ENCODE measurements at regions not wholly inside any gene's neighbourhood (a gene's known extent, or its start where the extent isn't known, plus 50 kb on each side); places are given as distances from the start of the nearest gene placed in this dataset.

DNA sequence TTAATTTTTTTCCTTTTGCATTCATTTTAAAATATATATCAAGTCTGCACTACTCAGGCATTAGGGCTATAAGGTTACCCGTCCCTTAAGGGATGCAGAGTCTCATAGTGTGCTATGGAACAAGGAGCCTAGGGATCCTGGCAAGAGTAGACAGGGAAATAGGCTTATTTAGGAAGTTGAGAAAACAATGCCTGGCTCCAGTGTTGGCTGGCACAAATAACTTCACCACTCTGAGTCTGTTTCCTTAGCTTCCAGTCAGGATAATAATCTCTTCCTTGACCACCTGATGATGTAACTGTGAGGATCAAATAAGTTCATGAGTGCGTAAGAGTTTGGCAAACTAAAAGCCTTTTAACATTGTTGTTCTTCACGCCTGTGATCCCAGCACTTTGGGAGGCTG, 540.8 kb upstream of the IL12A start:
- DNase-seq = no peak
- Mint-ChIP-seq H3K36me3 (ENCODE audit: insufficient read depth in 2 of 2) (no peaks in the 10 kb centered on the region), H3K27ac (no peak overlapping the region), H3K4me3 (no peak overlapping the region), H3K27me3 (ENCODE audit: low read depth) (no peaks in the 10 kb centered on the region), H3K9me3 (peaks cover 2 to 3% of the 10 kb centered on the region in 2 donors), H3K4me1 (ENCODE audit: low read depth) (no peaks in the 10 kb centered on the region)
- ATAC-seq (replicated peaks in 1 of 2) = no peak

- Mint-ChIP-seq H3K9me3 (peaks cover under 1 to 2% of the 10 kb centered on the region in 2 donors), H3K4me3 (no peak overlapping the region), H3K27ac (no peak overlapping the region), H3K4me1 (ENCODE audit: low read depth) (no peaks in the 10 kb centered on the region), H3K27me3 (ENCODE audit: low read depth) (no peaks in the 10 kb centered on the region), H3K36me3 (ENCODE audit: insufficient read depth in 2 of 2) (no peaks in the 10 kb centered on the region)
- DNase-seq (no peak), ATAC-seq (replicated peaks in 1 of 2) (no peak)
These were observed 539.7 kb upstream of the IL12A start for GRCh38 chr3:159448902-159449301.

DNA sequence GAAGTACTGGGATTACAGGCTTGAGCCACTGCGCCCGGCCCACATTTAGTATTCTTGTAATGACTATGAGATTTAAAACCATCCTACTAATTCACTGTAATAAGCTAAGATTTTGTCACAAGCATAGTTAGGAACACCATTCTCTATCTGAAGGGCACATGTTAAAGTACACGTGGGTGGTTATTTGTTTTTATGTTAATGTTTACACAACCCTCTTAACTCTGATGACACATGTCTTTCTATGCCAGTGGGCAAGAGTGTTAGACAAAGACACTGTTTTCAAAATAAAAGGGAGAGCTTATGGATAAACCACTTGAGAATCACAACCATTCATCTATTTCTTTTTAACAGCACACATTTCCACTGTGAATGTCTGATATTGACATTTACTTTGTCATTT, 537.6 kb upstream of the IL12A start:
- no peak for DNase-seq
- Mint-ChIP-seq H3K36me3 (ENCODE audit: insufficient read depth in 2 of 2) (no peaks in the 10 kb centered on the region), H3K27ac (no peak overlapping the region), H3K9me3 (peaks cover 0 to 2% of the 10 kb centered on the region in 2 donors), H3K27me3 (ENCODE audit: low read depth) (no peaks in the 10 kb centered on the region), H3K4me1 (ENCODE audit: low read depth) (no peaks in the 10 kb centered on the region), H3K4me3 (no peak overlapping the region)
- no peak for ATAC-seq (replicated peaks in 1 of 2)

DNA sequence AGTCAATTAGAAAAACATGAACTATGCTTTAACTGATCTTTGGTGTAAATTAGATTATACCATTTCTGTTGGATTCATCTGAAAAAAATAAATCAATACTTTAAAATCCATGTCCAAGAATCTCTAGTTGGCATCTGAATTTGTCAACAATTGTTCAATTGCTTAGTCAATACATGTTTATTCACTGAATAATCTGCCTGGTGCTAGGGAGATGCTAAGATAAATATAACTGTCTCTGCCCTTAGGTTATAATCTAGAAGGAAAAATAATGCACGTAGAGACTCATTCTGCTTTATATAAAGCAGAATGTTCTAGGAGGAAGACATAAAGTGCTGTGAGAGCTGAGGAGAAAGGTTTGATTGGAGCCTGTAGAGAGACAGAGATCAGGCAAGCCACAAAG, 537.2 kb upstream of the IL12A start:
- ATAC-seq (replicated peaks in 1 of 2) (no peak), DNase-seq (no peak)
- no peaks in the 10 kb centered on the region for H3K27me3 Mint-ChIP-seq (ENCODE audit: low read depth)
- peaks cover 0 to 2% of the 10 kb centered on the region in 2 donors for H3K9me3 Mint-ChIP-seq
- H3K27ac Mint-ChIP-seq = no peak overlapping the region
- H3K36me3 Mint-ChIP-seq (ENCODE audit: insufficient read depth in 2 of 2) = no peaks in the 10 kb centered on the region
- H3K4me1 Mint-ChIP-seq (ENCODE audit: low read depth) = no peaks in the 10 kb centered on the region
- H3K4me3 Mint-ChIP-seq = no peak overlapping the region

GRCh38 chr3:159453036-159453435, 535.6 kb upstream of the IL12A start:
- Mint-ChIP-seq H3K4me3 (no peak overlapping the region), H3K27me3 (ENCODE audit: low read depth) (no peaks in the 10 kb centered on the region), H3K36me3 (ENCODE audit: insufficient read depth in 2 of 2) (no peaks in the 10 kb centered on the region), H3K4me1 (ENCODE audit: low read depth) (no peaks in the 10 kb centered on the region), H3K9me3 (peaks cover 0 to 2% of the 10 kb centered on the region in 2 donors), H3K27ac (no peak overlapping the region)
- ATAC-seq (replicated peaks in 1 of 2) (no peak), DNase-seq (no peak)

GRCh38 chr3:159453945-159454344, 534.7 kb upstream of the IL12A start:
- Mint-ChIP-seq H3K9me3 (peaks cover 0 to 2% of the 10 kb centered on the region in 2 donors), H3K4me1 (ENCODE audit: low read depth) (no peaks in the 10 kb centered on the region), H3K4me3 (no peak overlapping the region), H3K36me3 (ENCODE audit: insufficient read depth in 2 of 2) (no peaks in the 10 kb centered on the region), H3K27me3 (ENCODE audit: low read depth) (no peaks in the 10 kb centered on the region), H3K27ac (no peak overlapping the region)
- DNase-seq (no peak), ATAC-seq (replicated peaks in 1 of 2) (no peak)

- DNase-seq (no peak), ATAC-seq (replicated peaks in 1 of 2) (no peak)
- no peaks in the 10 kb centered on the region for H3K27me3 Mint-ChIP-seq (ENCODE audit: low read depth)
- H3K9me3 Mint-ChIP-seq = peaks cover 0 to 3% of the 10 kb centered on the region in 2 donors
- no peak overlapping the region for H3K27ac Mint-ChIP-seq
- no peak overlapping the region for H3K4me3 Mint-ChIP-seq
- no peaks in the 10 kb centered on the region for H3K4me1 Mint-ChIP-seq (ENCODE audit: low read depth)
- H3K36me3 Mint-ChIP-seq (ENCODE audit: insufficient read depth in 2 of 2) = no peaks in the 10 kb centered on the region
These were observed 532.9 kb upstream of the IL12A start for GRCh38 chr3:159455741-159456181.

DNA sequence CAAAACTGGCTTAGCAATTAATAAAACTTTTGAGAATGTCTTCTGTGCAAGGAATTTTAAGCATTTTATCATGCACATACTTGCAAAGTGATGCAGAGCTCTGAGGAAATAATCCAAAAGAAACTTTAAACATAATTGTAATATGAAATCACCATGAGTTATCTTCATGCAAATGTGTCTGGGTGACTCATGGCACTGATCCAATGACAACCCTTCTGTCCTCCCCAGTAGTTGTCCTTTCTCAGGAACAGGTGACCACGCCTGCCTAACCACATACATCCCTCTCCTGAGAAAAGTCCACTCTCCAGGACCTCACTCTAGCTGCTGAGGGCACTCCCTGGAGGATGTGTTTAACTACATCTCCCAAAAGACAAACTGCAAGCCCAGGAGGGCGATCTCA, 530.6 kb upstream of the IL12A start:
- H3K4me3 Mint-ChIP-seq = no peak overlapping the region
- H3K27ac Mint-ChIP-seq = no peak overlapping the region
- ATAC-seq (replicated peaks in 1 of 2) = no peak
- no peak for DNase-seq
- peaks cover 0 to 4% of the 10 kb centered on the region in 2 donors for H3K9me3 Mint-ChIP-seq
- peaks cover 0 to 2% of the 10 kb centered on the region in 2 donors for H3K36me3 Mint-ChIP-seq (ENCODE audit: insufficient read depth in 2 of 2)
- no peaks in the 10 kb centered on the region for H3K4me1 Mint-ChIP-seq (ENCODE audit: low read depth)
- no peaks in the 10 kb centered on the region for H3K27me3 Mint-ChIP-seq (ENCODE audit: low read depth)

DNA sequence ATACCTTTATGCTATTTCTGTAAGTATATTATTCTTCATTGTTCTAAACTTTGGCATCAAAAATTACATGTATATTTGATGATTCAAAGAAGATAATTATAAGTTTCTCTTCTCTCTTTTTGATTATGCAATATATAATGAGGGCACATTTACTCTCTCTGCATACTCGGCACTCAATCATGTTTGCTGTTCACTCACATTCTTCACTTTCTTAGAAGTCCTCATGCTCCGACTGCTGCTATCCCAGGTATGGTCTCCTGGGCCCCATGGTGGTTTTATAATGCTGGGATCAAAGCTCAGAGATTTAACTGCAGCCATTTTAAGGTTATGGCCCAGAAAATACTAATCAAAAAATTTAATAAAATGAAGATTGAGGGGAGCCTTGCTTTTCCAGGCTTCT, 529.7 kb upstream of the IL12A start:
- Mint-ChIP-seq H3K27me3 (ENCODE audit: low read depth) (no peaks in the 10 kb centered on the region), H3K27ac (no peak overlapping the region), H3K9me3 (peaks cover 0 to 4% of the 10 kb centered on the region in 2 donors), H3K36me3 (ENCODE audit: insufficient read depth in 2 of 2) (peaks cover 0 to 2% of the 10 kb centered on the region in 2 donors), H3K4me3 (no peak overlapping the region), H3K4me1 (ENCODE audit: low read depth) (no peaks in the 10 kb centered on the region)
- no peak for ATAC-seq (replicated peaks in 1 of 2)
- DNase-seq = no peak

- Mint-ChIP-seq H3K9me3 (no peaks in the 10 kb centered on the region), H3K4me1 (ENCODE audit: low read depth) (no peaks in the 10 kb centered on the region), H3K27ac (no peak overlapping the region), H3K36me3 (ENCODE audit: insufficient read depth in 2 of 2) (no peaks in the 10 kb centered on the region), H3K27me3 (ENCODE audit: low read depth) (no peaks in the 10 kb centered on the region), H3K4me3 (no peak overlapping the region)
- DNase-seq = no peak
- no peak for ATAC-seq (replicated peaks in 1 of 2)
These were observed 516.0 kb upstream of the IL12A start for GRCh38 chr3:159472611-159473010.

DNA sequence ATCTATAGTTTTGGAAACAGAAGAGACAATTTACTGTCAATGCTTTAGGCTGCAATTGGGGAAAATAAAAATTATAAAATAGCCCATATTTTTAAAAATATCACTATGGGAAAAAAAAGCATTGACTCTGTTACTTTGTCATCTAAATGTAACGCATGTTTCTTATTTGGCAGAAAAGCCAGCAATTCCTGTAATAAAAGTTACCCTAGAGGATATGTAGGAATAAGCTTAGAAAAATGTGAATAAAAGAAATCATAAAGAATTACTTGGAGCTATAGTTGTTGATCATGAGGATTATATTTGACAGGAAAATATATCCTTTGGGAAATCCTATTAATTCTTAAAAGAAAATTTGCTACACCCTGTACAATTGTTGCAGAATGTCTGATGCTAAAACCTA, 515.4 kb upstream of the IL12A start:
- no peak overlapping the region for H3K27ac Mint-ChIP-seq
- no peak overlapping the region for H3K4me3 Mint-ChIP-seq
- no peaks in the 10 kb centered on the region for H3K27me3 Mint-ChIP-seq (ENCODE audit: low read depth)
- H3K4me1 Mint-ChIP-seq (ENCODE audit: low read depth) = no peaks in the 10 kb centered on the region
- ATAC-seq (replicated peaks in 1 of 2) (no peak), DNase-seq (no peak)
- no peaks in the 10 kb centered on the region for H3K9me3 Mint-ChIP-seq
- H3K36me3 Mint-ChIP-seq (ENCODE audit: insufficient read depth in 2 of 2) = no peaks in the 10 kb centered on the region

GRCh38 chr3:159480046-159480445, 508.6 kb upstream of the IL12A start:
- Mint-ChIP-seq H3K4me3 (no peak overlapping the region), H3K27me3 (ENCODE audit: low read depth) (no peaks in the 10 kb centered on the region), H3K27ac (no peak overlapping the region), H3K9me3 (peaks cover 0 to 5% of the 10 kb centered on the region in 2 donors), H3K4me1 (ENCODE audit: low read depth) (no peaks in the 10 kb centered on the region), H3K36me3 (ENCODE audit: insufficient read depth in 2 of 2) (no peaks in the 10 kb centered on the region)
- ATAC-seq (replicated peaks in 1 of 2) (no peak), DNase-seq (no peak)

DNA sequence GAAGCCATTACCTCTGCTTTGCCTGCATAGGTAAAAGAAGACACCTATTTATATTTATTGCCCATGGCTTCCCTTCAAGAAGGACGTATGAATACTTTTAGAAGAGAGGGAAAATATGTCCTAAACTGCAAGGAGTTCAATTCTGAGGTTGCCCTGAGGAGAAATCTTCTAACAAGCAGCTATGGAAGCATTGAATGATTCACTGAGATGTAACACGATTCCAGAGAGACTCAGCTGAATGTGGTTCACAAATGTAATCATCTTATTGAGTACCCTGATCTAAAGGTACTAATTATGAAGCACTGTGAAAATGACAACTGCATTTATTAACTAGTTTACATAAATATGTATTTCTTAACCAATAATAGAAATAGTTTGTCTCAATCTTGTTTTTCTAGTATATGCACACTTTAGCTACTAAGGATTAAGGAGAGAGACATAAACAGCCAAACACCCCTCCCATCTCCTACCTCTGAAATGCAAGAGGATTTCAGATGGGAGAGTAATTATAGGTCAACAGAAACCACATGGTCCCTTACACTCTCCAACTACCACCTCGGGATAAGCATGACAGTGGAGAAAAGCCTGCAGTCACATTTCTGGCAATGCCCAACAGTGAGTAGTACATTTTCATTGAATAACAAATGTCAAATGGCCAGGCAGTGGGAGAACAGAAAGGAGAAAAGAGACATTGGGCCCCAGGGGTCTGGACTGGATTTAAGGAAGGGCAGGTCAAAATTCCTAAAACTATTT, 506.2 kb upstream of the IL12A start:
- Mint-ChIP-seq H3K36me3 (ENCODE audit: insufficient read depth in 2 of 2) (no peaks in the 10 kb centered on the region), H3K4me3 (no peak overlapping the region), H3K27me3 (ENCODE audit: low read depth) (no peaks in the 10 kb centered on the region), H3K27ac (no peak overlapping the region), H3K4me1 (ENCODE audit: low read depth) (no peaks in the 10 kb centered on the region), H3K9me3 (peaks cover 0 to 7% of the 10 kb centered on the region in 2 donors)
- DNase-seq (no peak), ATAC-seq (replicated peaks in 1 of 2) (no peak)

GRCh38 chr3:159482994-159483367, 505.7 kb upstream of the IL12A start:
- no peaks in the 10 kb centered on the region for H3K27me3 Mint-ChIP-seq (ENCODE audit: low read depth)
- H3K4me3 Mint-ChIP-seq = no peak overlapping the region
- no peaks in the 10 kb centered on the region for H3K36me3 Mint-ChIP-seq (ENCODE audit: insufficient read depth in 2 of 2)
- ATAC-seq (replicated peaks in 1 of 2) = no peak
- no peaks in the 10 kb centered on the region for H3K4me1 Mint-ChIP-seq (ENCODE audit: low read depth)
- DNase-seq = no peak
- no peak overlapping the region for H3K27ac Mint-ChIP-seq
- peaks cover 0 to 7% of the 10 kb centered on the region in 2 donors for H3K9me3 Mint-ChIP-seq

Measured in activated T-cell treated with anti-CD3 and anti-CD28 coated beads, Interleukin-2, amount 50 U/mL, for 72 hours (primary cell).